Esophagus muscularis mucosa (tissue), 4 donors: ENCODE measurements at regions not wholly inside any gene's neighbourhood (a gene's known extent, or its start where the extent isn't known, plus 50 kb on each side); places are given as distances from the start of the nearest gene placed in this dataset.

Experiments
- CTCF ChIP-seq, 3 experiments: fragments of 200-600 bp in 2 of 3; fragments of 450-650 bp in 1 of 3; sonication (generic) in 2 of 3; IDR thresholded peaks; one replicate each; pipeline ENCODE4 v1.5.1; 2017 to 2019; ENCODE audit warnings: antibody characterized with exemption in 3 of 3, mild to moderate bottlenecking in 2 of 3, moderate library complexity in 1 of 3
- EP300 ChIP-seq: sonication (generic); formaldehyde crosslinking; IDR thresholded peaks from one replicate; pipeline ENCODE4 v1.6.1; 2017; ENCODE audit warnings: antibody characterized with exemption
- POLR2A ChIP-seq: fragments of 450-650 bp; IDR thresholded peaks from one replicate; pipeline ENCODE4 v1.6.1; 2017; ENCODE audit warnings: antibody characterized with exemption, moderate library complexity, mild to moderate bottlenecking, low read depth

- TF ChIP-seq CTCF (IDR thresholded peaks at IDR 0.05) (no peak), EP300 (no peak), POLR2A (no peak)
These were observed 58.5 kb downstream of the STYXL2 start for GRCh38 chr1:167152192-167152876.
